ENCODE measurements at regions not wholly inside any gene's neighbourhood (a gene's known extent, or its start where the extent isn't known, plus 50 kb on each side); places are given as distances from the start of the nearest gene placed in this dataset.

DNA sequence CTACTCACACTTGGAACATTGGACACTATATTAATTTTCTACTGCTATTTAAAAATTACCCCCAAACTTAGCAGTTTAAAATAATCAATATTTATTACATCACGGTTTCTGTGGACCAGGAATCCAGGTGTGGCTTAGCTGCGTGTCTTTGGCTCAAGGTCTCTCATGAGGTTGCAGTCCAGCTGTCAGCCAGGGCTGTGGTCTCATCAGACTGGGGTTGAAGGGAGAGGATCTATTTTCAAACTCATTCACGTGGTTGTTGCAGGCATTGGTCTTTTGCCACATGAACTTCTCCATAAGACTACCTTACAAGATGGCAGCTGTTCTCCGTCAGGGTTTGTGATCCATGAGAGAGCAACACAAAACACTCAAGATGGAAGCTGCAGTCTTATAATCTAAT is 343.0 kb downstream of the BCAT1 start:
- DNase-seq = no peak

DNA sequence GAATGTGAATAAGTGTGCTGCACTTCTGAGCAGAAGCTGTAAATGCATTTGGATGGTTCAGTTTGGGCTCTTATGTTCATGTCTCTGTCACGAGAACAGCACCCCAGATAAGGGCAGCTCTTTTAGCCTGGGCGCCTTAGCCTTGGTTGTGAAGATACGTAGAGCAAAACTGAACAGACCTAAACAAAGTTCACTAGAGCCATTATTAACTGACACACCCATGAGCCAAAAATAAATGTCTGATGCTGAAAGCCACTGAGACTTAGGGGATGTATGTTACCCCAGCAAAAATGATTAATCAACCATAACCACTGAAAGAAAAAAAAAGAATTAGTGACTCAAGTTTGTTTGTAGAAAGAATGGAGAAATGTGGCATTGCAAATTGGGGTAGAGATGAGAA is 343.4 kb downstream of the BCAT1 start:
- DNase-seq = no peak

- DNase-seq = no peak
Measured at GRCh38 chr12:24603371-24603770, 345.5 kb downstream of the BCAT1 start.

DNA sequence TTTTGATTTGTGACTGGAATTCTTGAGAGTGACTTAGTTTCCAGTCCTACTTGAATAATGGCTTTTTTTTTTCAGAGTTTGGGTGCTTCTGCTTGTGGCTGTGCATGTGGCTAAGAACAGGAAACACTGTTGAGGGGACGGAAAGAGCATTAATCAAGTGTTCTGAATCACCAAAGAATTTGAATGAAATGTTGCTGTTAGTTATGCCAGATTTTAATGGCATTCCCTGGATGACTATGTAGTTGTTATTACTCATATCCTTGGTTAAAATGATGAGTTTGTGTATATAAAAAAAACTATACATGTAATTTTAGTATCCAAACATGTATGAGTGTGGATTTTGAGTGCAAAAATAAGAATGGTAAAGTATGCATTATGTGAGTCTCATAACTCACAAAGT is 347.9 kb downstream of the BCAT1 start:
- DNase-seq = no peak

- DNase-seq = no peak
Measured at GRCh38 chr12:24600551-24600950, 348.4 kb downstream of the BCAT1 start.

- DNase-seq = no peak
Measured at GRCh38 chr12:24599736-24600135, 349.2 kb downstream of the BCAT1 start.

DNA sequence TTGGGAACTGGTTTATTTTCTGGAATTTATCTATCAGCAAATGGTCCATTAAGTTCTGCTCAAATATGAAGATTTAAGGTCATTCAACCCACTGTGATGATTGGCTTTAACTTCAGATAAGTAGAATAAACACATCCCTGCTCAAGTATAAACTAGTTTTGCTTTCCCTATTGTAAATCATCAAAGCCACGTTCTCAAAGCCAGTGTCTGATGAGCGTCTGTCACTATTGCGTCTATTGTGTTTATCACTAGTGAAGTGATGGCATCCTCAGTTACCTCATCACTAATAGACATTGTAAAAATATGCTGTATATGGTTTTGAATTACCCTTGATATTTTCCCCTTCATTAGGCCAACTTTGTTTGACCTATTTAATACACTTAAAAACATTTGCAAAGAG is 351.3 kb downstream of the BCAT1 start:
- DNase-seq = no peak

GRCh38 chr12:24596768-24597388 is 352.0 kb downstream of the BCAT1 start:
- peak in 1 of 51 donors; percentile 13 for DNase-seq

DNA sequence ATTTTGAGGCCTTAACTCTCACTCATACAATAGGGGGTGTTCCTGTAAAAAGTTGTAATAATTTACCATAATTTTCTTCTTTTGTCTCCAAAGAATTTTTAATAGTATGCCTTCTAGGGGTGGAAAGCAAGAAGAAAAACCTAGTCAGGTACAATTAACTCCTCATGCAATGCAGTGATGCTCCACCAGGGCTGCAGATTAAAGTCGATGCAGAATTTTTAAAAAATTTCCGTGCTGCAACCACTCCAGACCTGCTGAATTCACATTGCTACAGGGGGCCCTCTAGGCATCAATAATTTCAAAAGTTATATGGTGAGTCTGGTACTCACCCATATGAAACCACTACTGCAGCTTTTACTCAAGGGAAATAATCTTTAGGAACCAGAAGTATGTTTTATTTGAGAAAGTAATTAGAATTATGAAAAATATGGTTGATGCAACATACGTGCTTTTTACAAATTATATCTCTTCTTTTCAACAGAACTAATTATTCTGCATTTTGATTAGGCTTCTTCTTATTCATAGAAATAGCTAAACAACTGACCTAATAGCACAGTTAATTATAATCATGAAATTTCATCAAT is 353.2 kb downstream of the BCAT1 start:
- DNase-seq = no peak

DNA sequence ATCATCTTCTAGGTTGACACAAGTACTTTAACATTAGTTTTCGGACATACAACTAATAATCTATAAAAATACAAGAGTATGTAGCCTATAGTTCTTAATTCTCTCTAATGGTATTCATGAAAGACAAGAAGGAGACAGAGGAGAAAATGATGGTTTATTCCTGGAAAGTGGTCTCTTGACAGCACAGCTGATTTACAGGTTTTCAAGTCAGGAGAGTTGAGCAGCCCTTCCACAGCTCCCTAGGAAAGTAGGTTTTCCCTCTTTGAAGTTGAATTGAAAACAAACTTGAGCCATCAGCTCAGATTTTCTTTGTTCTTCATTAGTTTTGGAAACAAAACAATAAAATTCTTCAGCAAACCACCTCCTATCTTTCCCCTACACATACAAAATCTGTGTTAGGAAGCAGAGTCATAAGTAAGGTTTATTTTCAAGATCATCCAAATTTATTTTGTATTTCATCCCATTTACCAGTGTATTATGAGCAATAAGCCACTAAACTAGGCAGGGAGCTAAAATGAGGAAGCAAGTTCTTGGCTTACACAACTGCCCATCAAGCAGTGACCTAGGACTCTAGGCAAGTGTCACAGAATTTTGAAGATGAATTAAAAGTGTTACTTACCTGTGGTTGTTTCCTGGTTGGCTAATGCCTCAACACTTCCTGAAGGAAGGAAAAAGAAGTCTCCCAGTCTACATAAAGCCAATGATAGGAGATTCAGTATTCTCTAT is 357.0 kb downstream of the BCAT1 start:
- no peak for DNase-seq

GRCh38 chr12:24591079-24591626 is 357.7 kb downstream of the BCAT1 start:
- peak in 2 of 51 donors; percentile 1 to 6 for DNase-seq

DNA sequence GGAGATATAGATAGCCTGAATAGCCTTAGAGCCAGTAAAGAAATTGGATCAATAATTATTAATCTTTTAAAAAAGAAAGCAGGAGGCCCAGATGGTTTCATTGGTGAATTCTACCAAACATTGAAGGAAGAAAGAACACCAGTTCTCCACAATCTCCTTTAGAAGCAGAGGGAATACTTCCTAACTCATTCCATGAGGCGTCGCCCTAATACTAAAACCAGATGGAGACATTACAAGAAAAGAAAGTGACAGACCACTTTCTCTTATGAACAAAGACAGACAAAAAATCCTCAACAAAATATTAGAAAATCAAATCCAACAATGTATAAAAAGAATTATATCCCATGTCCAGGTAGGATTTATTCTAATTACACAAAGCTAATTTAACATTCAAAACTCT is 362.6 kb downstream of the BCAT1 start:
- no peak for DNase-seq

- DNase-seq = peak in 1 of 51 donors; percentile 1
Measured at GRCh38 chr12:24584032-24584675, 364.7 kb downstream of the BCAT1 start.

GRCh38 chr12:24582954-24583601 is 365.8 kb downstream of the BCAT1 start:
- no peak for DNase-seq

GRCh38 chr12:24574538-24574937 is 374.4 kb downstream of the BCAT1 start:
- no peak for DNase-seq

- no peak for DNase-seq
Measured at GRCh38 chr12:24573621-24574020, 375.3 kb downstream of the BCAT1 start.

DNA sequence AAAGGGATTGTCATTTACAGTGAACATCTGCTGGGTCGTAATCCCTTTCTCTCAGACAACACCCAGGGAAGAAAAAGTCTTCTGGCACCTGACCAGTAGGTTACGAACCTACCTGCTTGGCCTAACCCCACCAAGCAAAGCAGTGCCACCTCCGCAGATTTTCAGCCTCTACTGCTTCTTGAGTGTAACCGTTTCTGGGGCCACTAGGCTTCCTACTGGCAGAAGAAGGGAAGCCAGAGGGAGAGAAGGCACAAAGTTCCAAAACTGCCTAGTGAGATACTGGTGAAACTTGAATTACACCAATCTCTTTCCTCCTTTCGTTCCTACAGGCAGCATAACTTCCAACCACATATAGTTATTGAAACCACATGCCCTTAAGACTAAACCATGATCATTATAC is 383.6 kb downstream of the BCAT1 start:
- DNase-seq = no peak

DNA sequence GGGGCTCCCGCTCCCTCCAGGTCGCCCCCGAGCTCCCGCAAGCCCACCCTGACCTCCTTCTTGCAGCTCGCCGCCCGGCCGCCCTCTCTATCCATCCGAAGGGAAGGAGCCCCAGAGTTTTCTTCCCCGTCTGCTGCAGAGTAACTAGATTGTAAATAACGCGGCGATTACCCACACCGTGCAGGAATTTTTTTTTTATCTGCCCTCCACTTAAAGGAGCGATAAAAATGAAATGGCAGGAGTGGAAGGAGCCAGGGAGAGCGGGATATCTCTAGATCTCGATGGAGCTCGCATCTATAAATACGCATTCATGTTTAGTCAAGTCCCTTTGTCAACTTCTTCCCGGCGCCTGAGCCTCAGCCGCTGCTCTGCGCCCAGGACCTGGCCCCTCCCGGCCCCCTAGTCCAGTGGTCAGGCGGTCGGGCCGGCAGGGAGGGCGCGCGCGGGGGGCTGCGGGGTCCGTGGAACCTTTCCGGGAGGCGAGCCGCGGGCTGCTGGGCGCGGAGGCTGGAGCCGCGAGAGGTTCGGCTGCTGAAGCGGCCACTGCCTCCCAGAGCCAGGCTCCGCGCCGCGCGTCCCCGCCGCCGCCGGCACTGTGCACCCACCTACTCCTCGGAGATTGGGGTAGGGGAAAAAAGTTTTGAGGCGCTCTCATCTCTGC is 386.0 kb downstream of the BCAT1 start:
- DNase-seq = peak in 37 of 51 donors; percentile 10 to 70 (median 38)

DNA sequence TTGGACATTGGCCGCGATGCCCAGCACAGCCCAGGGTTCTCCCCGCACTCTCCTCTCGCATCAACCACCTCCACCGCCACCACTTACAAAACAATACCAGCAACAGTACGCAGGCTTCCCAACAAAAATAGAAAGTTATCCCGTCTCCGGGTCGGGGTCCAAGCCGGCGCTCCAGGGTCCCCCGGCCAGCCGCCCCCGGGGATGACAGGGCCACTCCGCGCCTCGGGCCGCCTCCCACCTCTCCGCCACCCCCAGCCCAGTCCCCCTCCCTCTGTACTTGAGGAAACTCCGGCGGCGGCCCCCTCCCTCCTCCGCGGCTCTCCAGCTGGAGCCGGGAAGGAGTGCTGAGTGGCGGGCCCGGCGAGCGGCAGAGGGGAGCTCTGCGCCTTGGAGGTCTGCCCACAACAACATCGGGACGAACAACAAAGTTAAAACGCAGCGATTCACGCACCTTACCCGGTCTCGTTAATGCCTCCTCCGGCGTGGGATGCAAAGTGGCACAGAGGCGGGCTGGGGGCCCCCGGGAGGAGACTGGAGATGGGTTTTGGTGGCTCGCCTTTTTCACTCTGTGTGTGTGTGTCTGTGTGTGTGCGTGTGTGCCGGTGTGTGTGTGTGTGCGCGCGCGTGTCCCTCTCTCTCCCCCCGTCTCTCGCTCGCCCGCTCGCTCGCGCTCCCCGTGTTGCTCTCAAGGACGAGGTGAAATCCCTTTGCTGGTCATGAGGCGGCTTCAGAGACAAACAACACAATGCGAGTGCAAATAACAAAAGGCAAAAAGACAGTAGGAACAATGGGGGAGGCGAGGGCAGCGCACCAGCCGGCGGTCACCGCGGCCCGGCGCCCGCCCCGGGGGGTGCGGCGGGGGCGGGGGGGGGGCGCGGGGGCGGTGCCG is 386.8 kb downstream of the BCAT1 start:
- peak in 42 of 51 donors; percentile 11 to 80 (median 60) for DNase-seq

GRCh38 chr12:24561411-24561871 is 387.5 kb downstream of the BCAT1 start:
- DNase-seq = peak in 4 of 51 donors; percentile 41 to 52 (median 48)
